GM18511 (cell line): ENCODE measurements at regions not wholly inside any gene's neighbourhood (a gene's known extent, or its start where the extent isn't known, plus 50 kb on each side); places are given as distances from the start of the nearest gene placed in this dataset.
"Not testable (repeated sequence)": the region's sequence is repeated elsewhere in the genome, so short reads cannot be mapped to it uniquely, and the experiment has no call there.

Experiments used
- ATAC-seq: cut with Tn5 transposase; IDR thresholded peaks from one replicate; pipeline ENCODE4 v1.9.1; 2021; ENCODE audit warnings: mild to moderate bottlenecking, moderate library complexity; ENCODE audit not compliant: unreplicated experiment

DNA sequence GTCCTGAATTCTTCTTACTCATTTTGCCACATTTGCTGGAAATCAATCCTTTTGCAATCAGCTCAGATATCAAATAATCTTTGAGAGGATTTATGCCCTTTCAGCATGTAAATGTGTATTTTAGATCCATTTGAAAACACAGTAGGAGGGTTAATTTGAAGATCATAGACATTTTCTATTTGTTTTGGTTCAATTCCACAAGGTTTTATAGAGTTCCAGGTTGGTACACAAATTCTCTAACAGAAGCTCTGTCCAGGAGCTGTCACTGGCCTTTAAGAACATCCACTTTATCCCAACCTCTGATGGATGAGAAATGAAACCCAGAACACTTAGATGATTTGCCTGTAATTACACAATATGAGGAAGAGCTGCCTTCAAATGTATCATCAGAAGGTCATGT lies 157.3 kb upstream of the CHAC2 start:
- no peak for ATAC-seq

DNA sequence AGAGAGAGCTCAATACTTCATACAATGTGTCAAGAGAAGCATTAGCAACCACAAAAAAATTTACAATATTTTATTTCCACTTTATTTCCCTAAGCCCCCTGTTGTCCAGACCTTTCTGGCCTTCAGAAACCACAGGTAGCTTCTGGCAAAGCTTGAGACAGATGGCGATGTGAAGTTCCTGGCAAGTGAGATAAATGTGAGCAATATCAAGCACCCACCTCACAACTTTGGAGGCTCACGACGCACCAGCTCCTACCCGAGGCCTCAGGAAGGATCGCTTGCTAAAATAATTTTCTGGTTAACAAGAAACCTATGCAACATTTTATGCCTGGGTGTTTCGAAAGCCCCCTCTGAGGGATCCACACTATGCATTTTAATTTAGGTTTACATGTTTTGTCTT lies 158.1 kb upstream of the CHAC2 start:
- ATAC-seq = no peak

DNA sequence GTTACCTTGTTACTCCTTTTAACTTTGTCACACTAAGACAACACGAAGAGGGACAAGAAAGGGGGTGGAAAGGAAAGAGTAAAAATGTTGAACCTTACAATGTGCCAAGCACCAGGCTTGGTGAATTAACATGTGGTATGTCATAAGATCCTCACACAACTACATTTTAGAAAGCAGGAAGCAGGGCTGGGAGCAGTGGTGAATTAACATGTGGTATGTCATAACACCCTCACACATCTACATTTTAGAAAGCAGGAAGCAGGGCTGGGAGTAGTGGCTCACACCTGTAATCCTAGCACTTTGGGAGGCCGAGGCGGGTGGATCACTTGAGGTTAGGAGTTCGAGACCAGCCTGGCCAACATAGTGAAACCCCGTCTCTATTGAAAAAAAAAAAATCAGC lies 159.3 kb upstream of the CHAC2 start:
- no peak for ATAC-seq

DNA sequence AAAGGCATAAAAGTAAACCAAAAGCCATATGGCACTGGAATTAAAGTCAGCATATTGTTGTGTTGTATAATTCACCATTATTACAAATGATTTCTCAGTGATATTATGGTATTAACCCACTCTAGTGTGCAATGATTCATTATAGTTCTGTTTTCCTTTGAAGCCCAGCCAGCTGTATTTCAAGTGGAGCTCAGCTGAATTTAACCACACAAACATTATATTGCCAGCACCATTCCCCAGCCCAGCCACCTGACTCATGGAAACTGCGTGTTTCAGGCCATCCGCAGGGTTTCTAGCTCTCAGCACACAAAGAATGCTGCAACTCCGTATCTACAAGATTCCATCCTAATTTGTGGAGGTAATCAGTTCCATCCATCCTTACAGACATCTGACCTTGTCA lies 166.8 kb upstream of the CHAC2 start:
- ATAC-seq = no peak

DNA sequence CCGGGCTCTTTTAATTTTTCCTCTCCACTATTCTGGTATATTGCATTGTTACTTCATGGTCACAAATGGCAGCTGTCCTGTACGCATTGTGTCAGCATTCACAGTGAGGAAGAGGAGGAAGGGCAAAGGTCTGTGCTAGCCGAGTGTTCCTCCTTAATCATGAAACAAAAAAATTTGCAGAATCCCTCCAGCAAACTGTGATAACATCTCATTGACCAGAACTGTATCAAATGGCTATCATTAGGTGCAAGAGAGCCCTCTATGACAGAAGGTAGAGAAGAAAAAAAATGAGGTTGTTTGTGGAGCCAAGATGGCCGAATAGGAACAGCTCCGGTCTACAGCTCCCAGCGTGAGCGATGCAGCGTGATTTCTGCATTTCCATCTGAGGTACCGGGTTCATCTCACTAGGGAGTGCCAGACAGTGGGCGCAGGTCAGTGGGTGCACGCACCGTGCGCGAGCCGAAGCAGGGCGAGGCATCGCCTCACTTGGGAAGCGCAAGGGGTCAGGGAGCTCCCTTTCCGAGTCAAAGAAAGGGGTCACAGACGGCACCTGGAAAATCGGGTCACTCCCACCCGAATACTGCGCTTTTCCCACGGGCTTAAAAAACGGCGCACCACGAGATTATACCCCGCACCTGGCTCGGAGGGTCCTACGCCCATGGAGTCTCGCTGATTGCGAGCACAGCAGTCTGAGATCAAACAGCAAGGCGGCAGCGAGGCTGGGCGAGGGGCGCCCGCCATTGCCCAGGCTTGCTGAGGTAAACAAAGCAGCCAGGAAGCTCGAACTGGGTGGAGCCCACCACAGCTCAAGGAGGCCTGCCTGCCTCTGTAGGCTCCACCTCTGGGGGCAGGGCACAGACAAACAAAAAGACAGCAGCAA lies 180.6 kb upstream of the CHAC2 start:
- not testable (repeated sequence) for ATAC-seq

DNA sequence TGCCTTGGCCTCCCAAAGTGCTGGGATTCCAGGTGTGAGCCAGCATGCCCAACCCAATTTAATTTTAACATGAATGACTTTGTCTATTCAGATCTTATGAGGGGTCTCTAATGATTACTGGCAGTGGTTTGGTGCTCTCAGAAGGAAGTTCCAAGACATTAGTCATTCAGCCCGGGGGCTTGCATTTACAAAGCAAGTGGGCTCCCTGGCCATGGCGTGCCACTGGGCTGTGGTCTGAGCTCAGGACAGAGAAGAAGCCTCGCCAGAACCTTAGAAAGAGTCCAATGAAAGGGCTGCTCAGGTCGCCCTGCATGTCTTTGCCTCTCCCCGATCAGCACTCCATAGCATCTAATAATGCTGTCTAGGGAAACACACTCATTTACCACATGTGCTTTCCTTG lies 182.6 kb upstream of the CHAC2 start:
- no peak for ATAC-seq

DNA sequence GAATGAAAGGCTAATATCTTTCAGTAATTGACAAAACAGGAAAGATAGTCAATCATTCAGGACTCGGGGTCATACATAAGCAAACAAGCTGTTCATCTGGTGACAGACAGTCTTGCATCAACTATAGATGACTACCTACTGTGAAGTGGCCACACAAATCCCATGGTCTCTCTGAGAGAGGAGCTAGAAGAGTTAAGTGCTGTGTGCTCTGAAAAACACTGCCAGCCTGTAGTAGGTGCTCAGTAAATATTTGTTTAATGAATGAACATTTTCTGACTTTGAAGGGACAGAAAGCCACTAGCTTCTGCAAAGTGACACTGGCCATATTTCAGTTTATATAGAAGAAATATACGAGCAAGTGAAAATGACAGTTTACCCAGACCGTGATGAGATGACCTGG lies 184.0 kb upstream of the CHAC2 start:
- no peak for ATAC-seq

DNA sequence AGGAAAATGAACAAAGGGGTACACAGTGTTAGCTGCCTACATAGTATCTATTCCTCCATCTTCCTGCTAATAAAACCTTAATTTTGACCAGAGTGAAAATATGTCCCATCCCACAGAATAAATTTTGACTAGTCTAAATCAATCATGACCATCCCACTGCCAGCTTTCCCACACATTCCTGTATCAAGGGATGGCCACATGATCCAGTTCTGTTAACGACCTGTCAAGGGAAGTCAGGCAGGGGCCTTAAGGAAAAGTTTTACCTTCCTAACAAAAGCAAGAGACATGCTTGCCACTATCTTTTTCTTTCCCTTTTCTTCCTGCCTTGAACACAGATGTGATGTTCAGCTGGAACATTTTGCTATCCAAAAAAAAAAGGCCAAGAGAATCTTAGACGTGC lies 185.0 kb upstream of the CHAC2 start:
- ATAC-seq = no peak

DNA sequence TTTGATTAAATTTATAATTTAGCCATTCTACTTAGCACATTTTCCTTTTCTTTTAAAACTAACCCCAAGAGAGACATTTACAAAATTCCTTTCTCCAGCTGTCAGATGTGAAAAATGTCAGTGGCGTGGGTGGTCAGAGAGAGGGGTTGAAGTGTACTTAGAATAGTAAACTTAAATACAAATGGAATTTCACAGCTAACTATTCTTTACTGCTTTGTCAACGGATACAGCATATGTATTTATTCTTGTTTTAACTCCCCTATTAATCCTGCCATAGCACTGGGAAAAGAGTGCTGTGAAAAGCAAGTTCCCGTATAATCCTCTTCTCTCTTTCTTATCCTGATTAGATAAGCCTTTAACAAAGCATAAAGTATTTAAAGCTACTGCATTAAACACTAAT lies 191.4 kb upstream of the CHAC2 start:
- no peak for ATAC-seq

DNA sequence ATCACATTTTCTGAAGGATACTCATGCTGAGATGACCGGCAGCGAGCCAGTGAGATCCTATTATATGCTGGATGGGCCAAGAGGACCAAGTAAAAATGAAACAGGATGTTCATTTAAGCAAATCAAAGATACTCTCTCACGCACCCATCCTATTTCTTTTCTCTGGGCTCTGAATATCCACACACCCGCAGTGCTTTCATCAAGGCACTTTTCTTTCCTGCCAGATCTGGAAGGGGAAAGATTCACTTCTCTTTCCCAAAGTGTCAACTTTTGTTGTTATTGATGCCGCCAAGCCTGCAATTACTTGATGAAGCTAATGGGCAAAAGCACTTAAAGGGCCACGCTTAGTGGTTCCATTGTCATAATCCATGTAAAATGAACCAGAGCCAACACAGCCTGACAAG lies 191.9 kb upstream of the CHAC2 start:
- no peak for ATAC-seq

DNA sequence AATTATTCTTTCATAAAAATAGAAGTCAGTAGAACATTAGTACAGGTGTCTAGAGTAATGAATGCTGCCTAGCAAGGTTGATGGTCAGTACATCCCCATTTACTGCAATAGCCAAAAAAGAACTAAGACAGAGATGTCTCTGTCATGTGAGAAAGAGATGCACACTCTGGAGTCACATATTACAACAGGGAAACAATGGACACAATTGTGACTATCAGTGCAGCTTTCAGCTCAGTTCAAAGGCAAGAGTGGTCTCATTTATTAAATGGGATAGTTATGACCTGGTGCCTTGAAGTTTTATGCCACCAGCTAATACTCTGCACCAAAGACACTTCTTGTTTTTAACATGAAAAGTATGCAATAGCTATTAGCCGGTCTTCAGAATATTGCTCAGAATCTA lies 194.9 kb upstream of the CHAC2 start:
- ATAC-seq = no peak

DNA sequence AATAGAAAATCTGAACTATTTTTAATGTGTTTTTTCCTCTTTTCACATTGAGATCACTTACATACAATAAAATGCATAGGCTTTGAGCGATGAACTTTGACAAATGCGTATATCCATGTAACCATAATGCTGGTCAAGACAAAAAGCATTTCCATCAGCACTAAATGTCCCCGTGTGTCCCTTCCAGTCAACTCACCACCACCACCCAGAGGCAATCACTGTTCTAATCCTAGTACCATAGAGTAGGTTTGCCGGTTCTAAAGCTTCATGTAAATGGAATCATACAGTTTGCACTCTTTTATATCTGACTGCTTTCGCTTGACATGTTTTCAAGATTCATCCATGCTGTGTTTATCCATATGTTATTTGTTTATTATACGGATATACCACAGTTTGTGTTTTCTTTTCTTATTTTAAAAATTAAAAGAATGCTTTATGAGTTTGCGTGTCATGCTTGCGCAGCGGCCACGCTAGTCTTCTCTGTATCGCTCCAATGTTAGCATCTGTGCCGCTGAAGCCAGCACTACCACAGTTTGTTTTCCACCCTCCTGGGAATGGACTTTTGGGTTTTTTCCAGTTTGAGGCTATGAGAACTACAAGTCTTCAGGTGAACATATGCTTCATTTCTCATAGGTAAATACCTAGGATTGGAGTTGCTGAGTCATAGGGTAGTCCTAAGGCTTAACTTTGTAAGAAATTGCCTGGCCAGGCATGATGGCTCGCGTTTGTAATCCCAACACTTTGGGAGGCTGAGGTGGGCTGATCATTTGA lies 197.5 kb upstream of the CHAC2 start:
- no peak for ATAC-seq

DNA sequence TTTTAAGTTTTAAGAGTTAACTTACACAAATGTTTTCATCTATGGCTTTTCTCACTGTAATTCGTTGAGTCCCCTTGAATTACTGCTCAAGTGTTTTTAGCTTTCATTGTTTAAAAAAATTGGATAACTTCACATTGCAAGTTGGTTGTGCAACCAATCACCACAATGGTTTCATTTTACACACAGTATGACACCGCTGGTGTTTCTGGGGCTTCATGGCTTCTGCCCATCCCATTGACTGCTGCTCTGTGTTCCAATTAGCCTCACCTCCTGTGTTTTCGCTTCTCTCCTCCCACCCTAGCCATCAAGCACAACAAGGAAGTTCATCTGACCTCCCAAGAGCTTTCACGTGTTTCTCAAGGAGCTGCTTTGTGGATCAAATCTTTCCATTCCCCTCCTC lies 199.1 kb upstream of the CHAC2 start:
- no peak for ATAC-seq

DNA sequence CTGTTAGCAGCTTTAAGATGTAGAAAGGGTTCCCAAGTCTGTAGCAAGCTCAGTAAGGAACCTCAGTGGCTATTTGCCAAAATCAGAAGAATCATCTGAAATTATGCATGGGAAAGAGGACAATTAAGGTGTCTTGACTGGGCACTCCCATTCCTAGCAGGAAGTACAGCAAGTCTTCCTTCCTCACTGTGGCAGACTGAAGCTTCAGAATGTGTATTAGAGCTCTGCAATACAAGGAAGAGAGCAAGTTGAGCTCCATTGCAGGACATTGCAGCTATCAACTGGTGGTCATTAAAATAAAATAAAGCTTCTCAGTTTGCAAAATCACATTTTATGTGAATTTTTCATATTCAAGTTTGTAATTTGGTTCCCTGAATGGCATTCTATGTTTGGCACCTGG lies 200.5 kb upstream of the CHAC2 start:
- ATAC-seq = no peak

DNA sequence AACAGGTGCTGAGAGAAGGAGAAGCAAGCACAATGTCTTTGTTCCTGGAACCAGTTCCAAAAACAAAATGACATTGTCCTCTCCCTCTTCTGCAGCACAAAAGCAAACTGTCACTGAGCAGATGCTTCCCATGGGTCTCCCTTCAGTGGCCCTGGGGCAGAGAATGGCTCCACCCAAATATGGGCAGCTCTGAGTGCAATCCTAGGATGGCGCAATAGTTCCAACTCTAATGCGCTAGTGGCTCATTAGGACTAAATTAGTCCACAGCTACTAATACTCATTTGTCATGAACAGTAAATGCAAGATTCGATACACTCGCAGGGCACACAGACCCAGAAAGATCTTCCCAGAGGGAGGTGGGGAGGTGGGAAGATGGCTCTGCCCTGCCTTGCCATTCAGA lies 205.2 kb upstream of the CHAC2 start:
- ATAC-seq = no peak

DNA sequence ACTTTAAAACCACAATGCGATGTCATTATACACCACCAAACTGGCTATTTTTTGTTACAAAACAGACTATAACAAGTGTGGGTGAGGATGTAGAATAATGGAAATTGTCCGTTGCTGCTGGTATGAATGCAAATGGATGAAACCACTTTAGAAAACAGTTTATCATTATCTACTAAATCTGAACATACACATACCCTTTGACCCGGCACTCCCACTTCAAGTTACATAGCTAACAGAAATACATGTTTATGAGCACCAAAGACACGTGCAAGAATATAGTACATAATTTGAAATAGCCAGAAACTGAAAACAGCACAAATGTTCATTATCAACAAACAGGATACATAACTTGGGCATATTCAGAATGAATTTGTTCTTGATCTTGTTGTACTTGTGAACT lies 206.4 kb upstream of the CHAC2 start:
- ATAC-seq = no peak

DNA sequence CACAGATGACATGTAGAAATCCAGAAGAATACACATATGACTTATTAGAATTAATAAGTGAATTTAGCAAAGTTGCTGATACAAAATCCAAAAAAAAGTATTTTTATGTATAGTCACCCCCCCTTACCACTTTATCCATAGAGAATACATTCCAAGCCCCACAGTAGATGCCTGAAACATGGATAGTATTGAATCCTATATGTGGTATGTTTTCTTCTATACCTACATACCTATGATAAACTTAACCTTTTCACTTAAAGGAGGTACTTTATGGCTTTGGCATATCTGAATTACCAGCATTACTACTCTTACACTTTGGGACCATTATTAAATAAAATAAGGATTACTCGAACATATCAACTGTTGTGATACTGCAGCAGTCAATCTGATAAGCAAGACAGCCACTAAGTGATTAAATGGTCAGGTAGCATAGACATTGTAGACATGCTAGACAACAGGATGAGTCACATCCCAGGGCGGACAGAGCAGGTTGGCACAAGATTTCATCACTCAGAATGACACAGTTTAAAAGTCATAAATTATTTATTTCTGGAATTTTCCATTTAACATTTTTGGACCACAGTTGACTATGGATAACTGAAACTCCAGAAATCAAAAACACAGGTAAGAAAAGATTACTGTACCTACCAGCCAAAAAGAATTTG lies 208.2 kb upstream of the CHAC2 start:
- ATAC-seq = no peak

DNA sequence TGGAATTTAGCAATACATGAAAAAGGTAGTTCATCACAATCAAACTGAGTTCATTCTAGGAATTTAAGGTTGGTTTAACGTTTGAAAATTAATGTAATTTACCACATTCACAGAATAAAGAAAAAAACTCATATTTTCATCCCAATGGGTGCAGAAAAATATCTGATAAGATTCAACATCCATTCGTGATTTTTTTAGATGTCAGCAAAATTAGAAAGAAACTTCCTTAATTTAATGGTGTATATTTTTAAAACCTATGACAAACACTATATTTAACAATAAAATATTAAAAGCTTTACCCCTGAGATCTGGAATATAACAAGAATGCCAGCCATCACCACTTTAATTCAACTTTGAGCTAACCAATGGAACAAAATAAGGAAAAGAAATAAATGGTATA lies 208.7 kb upstream of the CHAC2 start:
- ATAC-seq = no peak

DNA sequence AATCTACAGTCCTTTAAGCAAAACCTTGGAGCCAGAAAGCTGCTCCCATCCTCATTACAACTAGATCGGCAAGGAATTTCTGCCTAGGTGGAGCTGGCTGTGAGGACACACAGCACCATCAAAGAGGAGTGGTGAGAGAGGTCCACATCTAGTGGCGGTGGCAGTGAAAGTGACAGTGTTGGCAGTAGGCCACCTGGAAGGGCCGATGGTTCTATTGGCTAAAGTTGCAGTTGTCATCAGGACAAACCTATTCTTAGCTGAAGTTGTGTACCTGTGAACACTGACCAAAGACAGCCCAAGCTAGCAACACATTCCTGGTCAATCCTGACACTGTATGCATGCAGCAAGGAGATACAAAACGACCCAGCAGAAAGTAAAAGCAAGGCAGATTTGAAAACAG lies 218.1 kb upstream of the CHAC2 start:
- ATAC-seq = no peak

DNA sequence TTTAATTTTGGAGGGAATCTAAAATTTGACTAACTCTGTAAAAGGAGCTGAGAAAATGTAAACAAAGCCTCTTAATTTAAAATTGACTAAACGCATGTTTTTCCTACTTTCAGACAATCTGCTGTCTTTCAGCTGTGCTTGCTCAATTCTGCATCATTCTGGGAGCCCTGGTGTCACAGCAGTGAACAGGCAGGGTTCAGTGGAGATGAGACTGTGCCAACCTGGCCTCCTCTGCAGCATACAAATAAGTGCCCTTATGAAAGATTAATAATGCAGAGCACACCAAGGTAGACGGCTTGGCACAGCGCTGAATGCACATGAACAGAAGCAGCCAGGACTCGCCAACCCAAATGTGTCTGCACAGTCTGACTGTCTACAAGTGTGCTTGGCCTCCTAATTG lies 222.0 kb upstream of the CHAC2 start:
- ATAC-seq = no peak

DNA sequence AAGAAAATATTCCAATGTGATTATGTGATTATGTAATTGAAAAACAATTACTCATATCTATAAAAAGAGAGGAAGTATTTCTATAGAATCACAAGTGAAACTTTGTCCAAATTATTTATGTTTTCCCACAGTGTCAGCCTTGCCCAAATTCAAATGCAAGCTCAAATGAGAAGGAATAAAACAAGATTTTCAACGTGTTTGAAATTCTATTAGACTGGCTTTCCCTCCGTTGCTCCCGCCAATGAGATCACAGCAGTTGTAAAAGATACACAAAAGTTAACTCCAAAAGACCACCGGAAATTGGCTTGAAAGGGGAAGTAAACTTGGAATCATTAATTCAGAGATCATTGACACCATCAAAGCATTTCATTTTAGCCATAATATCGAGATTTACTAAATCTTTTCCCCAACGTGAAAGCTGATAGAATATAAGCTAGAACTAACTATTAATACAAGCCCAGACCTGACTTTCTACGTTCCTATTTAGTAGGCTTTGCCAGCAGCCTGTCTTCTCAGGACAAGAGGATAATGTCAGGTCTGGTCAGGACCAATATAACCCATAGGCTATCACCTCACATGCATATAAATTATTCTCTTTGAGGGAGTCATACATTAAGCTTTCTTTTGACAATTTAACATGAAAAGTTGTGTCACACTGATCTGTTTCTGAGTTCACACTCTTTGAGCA lies 222.6 kb upstream of the CHAC2 start:
- ATAC-seq = no peak
